SK-N-MC (cell line): ENCODE measurements at regions not wholly inside any gene's neighbourhood (a gene's known extent, or its start where the extent isn't known, plus 50 kb on each side); places are given as distances from the start of the nearest gene placed in this dataset.

Source experiments
- DNase-seq: peaks from one replicate; pipeline ENCODE4 v3.0.0-alpha.2; 2011; ENCODE audit warnings: low read depth, low spot score
- H3K27ac ChIP-seq: fragments of 200-600 bp; sonication (generic); 2 replicates; pipeline ENCODE4 v1.5.1; 2016; ENCODE audit warnings: mixed run types
- H3K36me3 ChIP-seq: fragments of 200-600 bp; sonication (generic); 2 replicates; pipeline ENCODE4 v1.6.1; 2017; ENCODE audit warnings: antibody characterized with exemption, low read length, mixed read lengths; ENCODE audit not compliant: insufficient read depth
- H3K4me3 ChIP-seq: fragments of 200-600 bp; sonication (generic); 2 replicates; pipeline ENCODE4 v1.5.1; 2016
- H3K9ac ChIP-seq: fragments of 200-600 bp; sonication (generic); 2 replicates; pipeline ENCODE4 v1.8.0; 2017; ENCODE audit warnings: mixed run types, mixed read lengths; ENCODE audit not compliant: insufficient read length
- H3K9me3 ChIP-seq: fragments of 200-600 bp; sonication (generic); 2 replicates; pipeline ENCODE4 v1.6.1; 2017; ENCODE audit warnings: low read depth, mild to moderate bottlenecking, antibody characterized with exemption, low read length, moderate library complexity, mixed read lengths
- EZH2 ChIP-seq: fragments of 200-600 bp; sonication (generic); IDR thresholded peaks from one replicate; pipeline ENCODE4 v1.6.1; 2017; ENCODE audit warnings: antibody characterized with exemption
- FOXP2 ChIP-seq: optimal IDR thresholded peaks from 2 replicates; pipeline ENCODE3; 2011; ENCODE audit warnings: mild to moderate bottlenecking, moderate library complexity; ENCODE audit not compliant: insufficient read depth; ENCODE audit errors: extremely low read length, control extremely low read depth
- POLR2AphosphoS5 ChIP-seq: IDR thresholded peaks from 2 replicates; pipeline ENCODE4 v1.6.1; 2012; ENCODE audit warnings: mild to moderate bottlenecking, low read depth, low read length, borderline replicate concordance

- DNase-seq, result no peak
Observed at GRCh38 chr15:46413799-46414198, 779.0 kb downstream of the SQOR start.

GRCh38 chr15:46416544-46416943 lies 781.7 kb downstream of the SQOR start:
- H3K36me3 ChIP-seq, result no peaks in the 10 kb centered on the region
- no peaks in the 10 kb centered on the region for H3K9me3 ChIP-seq
- no peak overlapping the region for H3K9ac ChIP-seq
- no peak for DNase-seq
- no peak for TF ChIP-seq FOXP2
- no peak for TF ChIP-seq EZH2
- H3K4me3 ChIP-seq, result no peak overlapping the region
- H3K27ac ChIP-seq, result no peak overlapping the region

More at GRCh38 chr15:46413799-46414198, 779.0 kb downstream of the SQOR start:
- Histone ChIP-seq H3K9ac (no peak overlapping the region), H3K36me3 (no peaks in the 10 kb centered on the region), H3K4me3 (no peak overlapping the region), H3K27ac (no peak overlapping the region), H3K9me3 (no peaks in the 10 kb centered on the region)
- TF ChIP-seq POLR2AphosphoS5, result no peak
- no peak for TF ChIP-seq FOXP2
- no peak for TF ChIP-seq EZH2

DNA sequence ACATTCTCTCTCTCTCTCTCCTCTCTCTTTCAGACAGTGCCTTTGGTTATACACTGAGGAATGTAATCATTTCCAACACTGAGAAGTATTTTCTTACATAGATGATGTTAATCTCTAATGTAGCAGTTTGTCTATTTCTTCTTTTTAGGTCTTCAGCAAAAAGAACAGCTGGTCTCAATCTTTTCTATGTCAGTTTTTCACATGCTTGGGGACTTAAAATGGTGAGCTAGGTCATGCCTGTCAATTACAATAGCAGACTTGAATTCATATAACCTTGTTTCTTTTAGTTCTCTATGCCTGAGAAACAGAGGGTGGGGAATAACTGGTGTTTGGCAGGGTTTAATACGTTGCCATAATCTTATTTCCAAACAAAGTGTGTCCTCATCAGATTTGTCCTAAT lies 786.2 kb downstream of the SQOR start:
- Histone ChIP-seq H3K9ac (no peak overlapping the region), H3K4me3 (no peak overlapping the region), H3K27ac (no peak overlapping the region), H3K36me3 (no peaks in the 10 kb centered on the region), H3K9me3 (no peaks in the 10 kb centered on the region)
- no peak for TF ChIP-seq FOXP2
- no peak for TF ChIP-seq EZH2
- no peak for DNase-seq

DNA sequence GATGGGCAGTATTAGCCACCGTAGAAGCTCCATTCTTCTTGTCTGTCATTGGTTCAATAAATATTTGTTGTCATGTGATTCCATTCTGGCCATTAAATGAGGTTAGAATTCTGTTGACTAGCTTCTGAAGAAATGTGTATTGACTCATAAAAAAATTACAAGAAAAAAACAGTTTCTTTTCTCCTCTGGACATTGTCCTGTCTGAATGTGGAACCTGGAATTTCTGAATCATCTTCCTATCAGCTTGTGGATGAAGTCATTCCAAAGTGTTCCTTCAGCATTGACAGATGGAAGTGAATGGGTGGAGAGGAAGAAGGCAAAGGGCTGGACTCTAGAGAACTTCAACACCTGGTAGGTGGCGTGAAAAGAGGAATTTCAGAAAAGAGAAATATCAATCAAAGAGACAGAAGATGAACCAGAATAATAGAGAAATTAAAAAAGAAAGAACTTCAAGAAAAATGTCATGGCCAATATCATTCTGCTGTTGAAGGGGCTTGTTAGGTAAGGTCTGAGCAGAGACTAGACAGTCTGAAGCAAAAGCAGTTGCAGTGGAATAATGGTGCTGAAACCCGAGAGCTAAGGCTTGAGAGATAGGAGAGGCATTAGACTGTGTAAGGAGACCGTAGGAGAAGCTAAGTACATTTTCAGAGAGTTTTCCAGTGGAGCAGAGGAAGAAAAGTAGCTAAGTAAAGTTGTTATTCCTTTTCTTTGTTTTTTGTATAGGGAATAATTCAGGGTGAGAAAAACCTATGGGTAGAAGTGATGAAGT lies 806.6 kb downstream of the SQOR start:
- no peaks in the 10 kb centered on the region for H3K36me3 ChIP-seq
- H3K9me3 ChIP-seq, result no peaks in the 10 kb centered on the region
- TF ChIP-seq POLR2AphosphoS5 (no peak), EZH2 (no peak), FOXP2 (no peak)
- H3K4me3 ChIP-seq, result no peak overlapping the region
- H3K9ac ChIP-seq, result no peak overlapping the region
- H3K27ac ChIP-seq, result no peak overlapping the region
- DNase-seq, result no peak

GRCh38 chr15:46442184-46442583 lies 807.4 kb downstream of the SQOR start:
- Histone ChIP-seq H3K27ac (no peak overlapping the region), H3K4me3 (no peak overlapping the region), H3K9ac (no peak overlapping the region), H3K9me3 (no peaks in the 10 kb centered on the region), H3K36me3 (no peaks in the 10 kb centered on the region)
- no peak for DNase-seq
- TF ChIP-seq FOXP2 (no peak), POLR2AphosphoS5 (no peak), EZH2 (no peak)

DNA sequence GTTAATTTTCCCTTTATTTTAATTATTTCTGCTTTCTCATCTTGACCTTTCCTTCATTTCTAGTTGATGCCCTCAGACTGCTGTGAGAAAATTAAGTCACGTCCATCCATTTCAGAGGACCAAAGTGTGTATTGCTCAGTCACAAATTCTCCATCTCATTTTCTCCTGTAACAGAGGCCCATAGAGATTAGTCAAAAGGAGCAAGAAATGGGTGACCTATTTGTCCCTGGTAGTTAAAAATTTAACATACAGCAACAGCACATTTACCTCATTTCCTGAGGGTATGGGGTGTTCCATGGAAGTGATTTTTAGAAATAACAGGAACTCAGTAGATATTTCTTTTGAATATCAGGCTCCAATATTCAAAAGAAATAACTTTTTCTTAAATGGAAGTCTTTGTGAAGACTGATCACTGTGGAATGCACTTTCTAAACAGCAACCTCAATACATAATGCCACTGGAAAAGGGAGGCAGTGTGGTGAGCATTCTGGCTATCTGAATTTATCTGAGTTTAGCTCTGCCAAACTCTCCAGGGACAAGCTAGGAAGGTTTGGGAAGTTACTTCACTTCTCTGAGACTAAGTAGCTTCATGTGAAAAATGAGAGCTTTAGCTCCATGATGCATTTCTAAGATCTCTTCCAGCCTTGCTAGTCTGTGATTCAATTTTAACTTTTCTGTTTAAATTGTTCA lies 808.2 kb downstream of the SQOR start:
- Histone ChIP-seq H3K9me3 (no peaks in the 10 kb centered on the region), H3K36me3 (no peaks in the 10 kb centered on the region), H3K9ac (no peak overlapping the region), H3K27ac (no peak overlapping the region), H3K4me3 (no peak overlapping the region)
- DNase-seq, result no peak
- TF ChIP-seq EZH2 (no peak), FOXP2 (no peak), POLR2AphosphoS5 (no peak)

DNA sequence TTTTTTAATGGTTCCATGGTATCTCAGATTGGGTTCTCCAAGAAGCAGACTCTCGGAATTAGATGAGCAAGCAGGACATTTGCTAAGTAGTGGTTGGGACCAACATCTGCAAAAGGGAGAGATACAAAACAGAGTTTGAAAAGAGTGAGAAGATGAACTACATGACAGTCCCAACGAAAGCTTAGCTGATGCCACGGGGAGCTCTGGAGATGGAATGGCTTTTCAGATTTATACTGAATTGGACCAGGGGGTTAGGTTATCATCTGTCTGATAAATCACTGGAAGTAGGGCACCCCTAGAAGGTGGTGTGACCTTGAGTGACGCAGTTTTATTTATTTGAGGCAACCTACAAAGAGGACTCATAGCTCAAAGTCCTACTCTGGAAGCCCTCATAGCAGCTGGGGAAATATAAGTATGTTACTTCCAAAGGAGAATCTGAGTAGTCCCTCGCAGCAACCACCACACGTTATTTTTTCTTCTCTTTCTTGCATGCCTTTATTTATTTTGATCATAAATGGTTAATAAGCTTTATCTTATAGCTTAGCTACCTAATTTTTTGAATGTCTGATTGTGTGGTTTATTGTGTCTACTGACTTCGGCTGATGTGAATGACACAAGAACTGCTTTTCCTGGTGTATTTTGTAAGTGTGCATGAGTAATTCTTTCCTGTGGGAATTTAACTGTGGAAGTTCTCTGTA lies 815.4 kb downstream of the SQOR start:
- no peak overlapping the region for H3K4me3 ChIP-seq
- no peak for DNase-seq
- H3K36me3 ChIP-seq, result no peaks in the 10 kb centered on the region
- H3K9ac ChIP-seq, result no peak overlapping the region
- no peak for TF ChIP-seq POLR2AphosphoS5
- TF ChIP-seq FOXP2, result no peak
- TF ChIP-seq EZH2, result no peak
- H3K27ac ChIP-seq, result no peak overlapping the region
- no peaks in the 10 kb centered on the region for H3K9me3 ChIP-seq

DNA sequence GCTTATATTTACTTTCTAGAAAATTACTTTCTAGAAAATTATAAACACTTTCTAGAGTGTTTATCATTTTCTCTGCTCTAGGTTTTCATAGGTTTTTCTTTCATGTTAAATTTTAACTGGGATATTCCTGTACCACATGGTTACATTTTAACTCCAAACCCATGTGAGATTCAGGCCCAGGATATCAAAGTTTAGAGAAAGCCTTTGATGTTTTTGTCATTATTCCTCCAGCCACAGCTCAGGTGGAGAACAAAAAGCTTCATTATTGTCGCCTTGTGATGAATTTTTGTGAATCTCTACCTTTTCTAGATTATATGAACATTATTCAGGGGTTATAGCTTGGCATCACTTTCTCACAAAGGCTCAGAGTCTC lies 816.0 kb downstream of the SQOR start:
- no peak for DNase-seq
- TF ChIP-seq POLR2AphosphoS5 (no peak), EZH2 (no peak), FOXP2 (no peak)
- Histone ChIP-seq H3K27ac (no peak overlapping the region), H3K9ac (no peak overlapping the region), H3K36me3 (no peaks in the 10 kb centered on the region), H3K4me3 (no peak overlapping the region), H3K9me3 (no peaks in the 10 kb centered on the region)
